ENCODE measurements at regions not wholly inside any gene's neighbourhood (a gene's known extent, or its start where the extent isn't known, plus 50 kb on each side); places are given as distances from the start of the nearest gene placed in this dataset.

GRCh38 chr5:30937070-30937469 lies 256.4 kb upstream of the CDH6 start:
- Histone ChIP-seq H3K4me2 (ENCODE audit: insufficient read depth, low read length) (no peak overlapping the region), H3K9me1 (replicated peaks; ENCODE audit: control insufficient read depth, extremely low read depth, insufficient read depth, low read length) (no peaks in the 10 kb centered on the region), H3K27me3 (ENCODE audit: control insufficient read depth in 2 of 2, insufficient read depth in 2 of 2, low read length in 2 of 2) (no peaks in the 10 kb centered on the region), H3K79me2 (ENCODE audit: control insufficient read depth, insufficient read depth, low read length) (no peaks in the 10 kb centered on the region), H2AFZ (ENCODE audit: low read depth, low read length) (no peak overlapping the region), H3K4me1 (ENCODE audit: control insufficient read depth, extremely low read depth, insufficient read depth, low read length) (no peaks in the 10 kb centered on the region), H3K4me3 (replicated peaks in 1 of 3; ENCODE audit: insufficient read depth in 1 of 3, low read depth in 1 of 3, low read length in 3 of 3) (no peak overlapping the region), H4K20me1 (replicated peaks; ENCODE audit: control insufficient read depth, extremely low read depth, insufficient read depth, low read length) (no peaks in the 10 kb centered on the region), H3K9ac (replicated peaks; ENCODE audit: extremely low read depth, insufficient read depth, low read length) (no peak overlapping the region), H3K9me3 (replicated peaks; ENCODE audit: control insufficient read depth, insufficient read depth, low read length) (no peaks in the 10 kb centered on the region), H3K27ac (ENCODE audit: insufficient read depth, low read depth, low read length) (no peak overlapping the region), H3K36me3 (ENCODE audit: control insufficient read depth in 2 of 2, extremely low read depth in 1 of 2, insufficient read depth in 2 of 2, low read length in 2 of 2) (no peaks in the 10 kb centered on the region)
- dilution Hi-C loops (cut with MboI; ENCODE audit: extremely low pct_ligation_motif_present, low sequenced_read_pairs) = no loop called here
- CTCF ChIA-PET = no interaction called here
- no TSS peak for BruUV-seq (replicated peaks)
- intact Hi-C loops (cut with micrococcal nuclease) = no loop called here
- TF ChIP-seq MYC (IDR thresholded peaks at IDR 0.05; ENCODE audit: low read depth, low read length) (no peak), MAX (IDR thresholded peaks at IDR 0.05; ENCODE audit: insufficient read depth, insufficient read length) (no peak), CTCF (IDR thresholded peaks at IDR 0.05; ENCODE audit: extremely low read depth in 1 of 2, insufficient read depth in 1 of 2, low read depth in 1 of 2, low read length in 2 of 2) (no peak), EZH2 (IDR thresholded peaks at IDR 0.05; ENCODE audit: borderline replicate concordance, low read depth, low read length, severe bottlenecking) (no peak), GATA2 (IDR thresholded peaks at IDR 0.05; ENCODE audit: insufficient read depth, insufficient read length, low read depth, low read length) (no peak), POLR2AphosphoS5 (IDR thresholded peaks at IDR 0.05; ENCODE audit: insufficient read depth, low read depth, low read length) (no peak)
- POLR2A ChIA-PET = no interaction called here
- DNase-seq (ENCODE audit: low read depth, low spot score) (no peak), FAIRE-seq (no peak)

GRCh38 chr5:30933599-30933998 lies 259.9 kb upstream of the CDH6 start:
- CTCF ChIA-PET = no interaction called here
- intact Hi-C loops (cut with micrococcal nuclease) (no loop called here), dilution Hi-C loops (cut with MboI; ENCODE audit: extremely low pct_ligation_motif_present, low sequenced_read_pairs) (no loop called here)
- Histone ChIP-seq H3K4me1 (ENCODE audit: control insufficient read depth, extremely low read depth, insufficient read depth, low read length) (no peaks in the 10 kb centered on the region), H3K9me3 (replicated peaks; ENCODE audit: control insufficient read depth, insufficient read depth, low read length) (no peaks in the 10 kb centered on the region), H3K27me3 (ENCODE audit: control insufficient read depth in 2 of 2, insufficient read depth in 2 of 2, low read length in 2 of 2) (no peaks in the 10 kb centered on the region), H3K4me2 (ENCODE audit: insufficient read depth, low read length) (no peak overlapping the region), H3K4me3 (replicated peaks in 1 of 3; ENCODE audit: insufficient read depth in 1 of 3, low read depth in 1 of 3, low read length in 3 of 3) (no peak overlapping the region), H3K27ac (ENCODE audit: insufficient read depth, low read depth, low read length) (no peak overlapping the region), H3K9ac (replicated peaks; ENCODE audit: extremely low read depth, insufficient read depth, low read length) (no peak overlapping the region), H4K20me1 (replicated peaks; ENCODE audit: control insufficient read depth, extremely low read depth, insufficient read depth, low read length) (no peaks in the 10 kb centered on the region), H3K36me3 (ENCODE audit: control insufficient read depth in 2 of 2, extremely low read depth in 1 of 2, insufficient read depth in 2 of 2, low read length in 2 of 2) (no peaks in the 10 kb centered on the region), H3K79me2 (ENCODE audit: control insufficient read depth, insufficient read depth, low read length) (no peaks in the 10 kb centered on the region), H3K9me1 (replicated peaks; ENCODE audit: control insufficient read depth, extremely low read depth, insufficient read depth, low read length) (no peaks in the 10 kb centered on the region), H2AFZ (ENCODE audit: low read depth, low read length) (no peak overlapping the region)
- no peak for DNase-seq (ENCODE audit: low read depth, low spot score)
- POLR2A ChIA-PET = no interaction called here
- no TSS peak for BruUV-seq (replicated peaks)
- TF ChIP-seq POLR2AphosphoS5 (IDR thresholded peaks at IDR 0.05; ENCODE audit: insufficient read depth, low read depth, low read length) = no peak
- no peak for TF ChIP-seq GATA2 (IDR thresholded peaks at IDR 0.05; ENCODE audit: insufficient read depth, insufficient read length, low read depth, low read length)
- TF ChIP-seq MAX (IDR thresholded peaks at IDR 0.05; ENCODE audit: insufficient read depth, insufficient read length) = no peak
- no peak for TF ChIP-seq CTCF (IDR thresholded peaks at IDR 0.05; ENCODE audit: extremely low read depth in 1 of 2, insufficient read depth in 1 of 2, low read depth in 1 of 2, low read length in 2 of 2)
- TF ChIP-seq EZH2 (IDR thresholded peaks at IDR 0.05; ENCODE audit: borderline replicate concordance, low read depth, low read length, severe bottlenecking) = no peak
- no peak for TF ChIP-seq FOS (IDR thresholded peaks at IDR 0.05; ENCODE audit: borderline replicate concordance, insufficient read depth, low read length)
- no peak for TF ChIP-seq POLR2A (IDR thresholded peaks at IDR 0.05; ENCODE audit: low read depth, low read length)
- TF ChIP-seq MYC (IDR thresholded peaks at IDR 0.05; ENCODE audit: low read depth, low read length) = no peak
- no peak for FAIRE-seq

All from endothelial cell of umbilical vein (primary cell).